ENCODE measurements at regions not wholly inside any gene's neighbourhood (a gene's known extent, or its start where the extent isn't known, plus 50 kb on each side); places are given as distances from the start of the nearest gene placed in this dataset.

GRCh38 chr12:111172786-111173185, 196.1 kb downstream of the PHETA1 start:
- H3K27ac ChIP-seq = no peak overlapping the region
- 66% methylated on average over 8 of the region's 8 CpGs for WGBS
- H3K4me3 ChIP-seq = no peak overlapping the region
- no peak for DNase-seq (ENCODE audit: low spot score in 2 of 2)
- H3K36me3 ChIP-seq = no peaks in the 10 kb centered on the region
- H3K27me3 ChIP-seq = peaks cover 69% of the 10 kb centered on the region
- no peaks in the 10 kb centered on the region for H3K9me3 ChIP-seq
- H3K4me1 ChIP-seq = no peaks in the 10 kb centered on the region
- TF ChIP-seq POLR2AphosphoS5 (IDR thresholded peaks at IDR 0.05) = no peak
- TF ChIP-seq, protein P1, sequence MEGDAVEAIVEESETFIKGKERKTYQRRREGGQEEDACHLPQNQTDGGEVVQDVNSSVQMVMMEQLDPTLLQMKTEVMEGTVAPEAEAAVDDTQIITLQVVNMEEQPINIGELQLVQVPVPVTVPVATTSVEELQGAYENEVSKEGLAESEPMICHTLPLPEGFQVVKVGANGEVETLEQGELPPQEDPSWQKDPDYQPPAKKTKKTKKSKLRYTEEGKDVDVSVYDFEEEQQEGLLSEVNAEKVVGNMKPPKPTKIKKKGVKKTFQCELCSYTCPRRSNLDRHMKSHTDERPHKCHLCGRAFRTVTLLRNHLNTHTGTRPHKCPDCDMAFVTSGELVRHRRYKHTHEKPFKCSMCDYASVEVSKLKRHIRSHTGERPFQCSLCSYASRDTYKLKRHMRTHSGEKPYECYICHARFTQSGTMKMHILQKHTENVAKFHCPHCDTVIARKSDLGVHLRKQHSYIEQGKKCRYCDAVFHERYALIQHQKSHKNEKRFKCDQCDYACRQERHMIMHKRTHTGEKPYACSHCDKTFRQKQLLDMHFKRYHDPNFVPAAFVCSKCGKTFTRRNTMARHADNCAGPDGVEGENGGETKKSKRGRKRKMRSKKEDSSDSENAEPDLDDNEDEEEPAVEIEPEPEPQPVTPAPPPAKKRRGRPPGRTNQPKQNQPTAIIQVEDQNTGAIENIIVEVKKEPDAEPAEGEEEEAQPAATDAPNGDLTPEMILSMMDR (IDR thresholded peaks at IDR 0.05) = no peak

- Histone ChIP-seq H3K27me3 (peaks cover 75% of the 10 kb centered on the region), H3K9me3 (no peaks in the 10 kb centered on the region), H3K36me3 (no peaks in the 10 kb centered on the region), H3K4me3 (no peak overlapping the region), H3K27ac (no peak overlapping the region), H3K4me1 (no peaks in the 10 kb centered on the region)
- no peak for TF ChIP-seq EP300 (IDR thresholded peaks at IDR 0.05)
- no peak for TF ChIP-seq POLR2AphosphoS5 (IDR thresholded peaks at IDR 0.05)
- TF ChIP-seq POLR2A (IDR thresholded peaks at IDR 0.05) = no peak
- DNase-seq (ENCODE audit: low spot score in 2 of 2) = no peak
- 72% methylated on average over 9 of the region's 9 CpGs for WGBS
Measured at GRCh38 chr12:111171832-111172231, 197.1 kb downstream of the PHETA1 start.

DNA sequence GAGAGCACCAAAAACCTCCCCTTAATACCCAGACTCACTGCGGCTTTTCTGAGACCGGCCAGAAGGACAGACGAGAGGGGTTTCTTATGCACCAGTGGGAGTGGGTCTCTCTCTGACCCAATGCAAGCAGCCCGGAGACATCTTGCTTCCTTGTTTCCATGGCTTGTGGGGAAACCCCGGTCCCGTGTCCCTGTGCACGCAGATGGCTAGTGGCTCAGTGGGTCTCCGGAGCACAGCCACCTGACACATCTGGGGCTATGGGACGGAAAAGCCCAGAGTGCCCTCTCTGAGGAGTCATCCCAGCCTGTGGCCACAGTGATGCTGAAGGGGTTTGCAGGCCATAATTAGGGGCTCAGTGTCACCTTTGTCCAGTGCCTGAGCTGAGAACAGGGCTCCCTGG, 197.6 kb downstream of the PHETA1 start:
- no peaks in the 10 kb centered on the region for H3K4me1 ChIP-seq
- no peak for TF ChIP-seq EP300 (IDR thresholded peaks at IDR 0.05)
- TF ChIP-seq, protein P1 (IDR thresholded peaks at IDR 0.05) = no peak
- TF ChIP-seq POLR2AphosphoS5 (IDR thresholded peaks at IDR 0.05) = no peak
- no peak for TF ChIP-seq POLR2A (IDR thresholded peaks at IDR 0.05)
- no peaks in the 10 kb centered on the region for H3K9me3 ChIP-seq
- DNase-seq (ENCODE audit: low spot score in 2 of 2) = no peak
- WGBS = 83% methylated on average over 8 of the region's 9 CpGs
- H3K4me3 ChIP-seq = no peak overlapping the region
- no peaks in the 10 kb centered on the region for H3K36me3 ChIP-seq
- H3K27me3 ChIP-seq = peaks cover 76% of the 10 kb centered on the region
- no peak overlapping the region for H3K27ac ChIP-seq

- Histone ChIP-seq H3K4me1 (no peaks in the 10 kb centered on the region), H3K36me3 (no peaks in the 10 kb centered on the region), H3K27me3 (peaks cover 72% of the 10 kb centered on the region), H3K9me3 (no peaks in the 10 kb centered on the region), H3K4me3 (no peak overlapping the region), H3K27ac (no peak overlapping the region)
- no peak for DNase-seq (ENCODE audit: low spot score in 2 of 2)
- TF ChIP-seq, protein P1 (IDR thresholded peaks at IDR 0.05) = no peak
- TF ChIP-seq POLR2A (IDR thresholded peaks at IDR 0.05) (no peak), POLR2AphosphoS5 (IDR thresholded peaks at IDR 0.05) (no peak), EP300 (IDR thresholded peaks at IDR 0.05) (no peak)
- WGBS = 61% methylated on average over 8 of the region's 8 CpGs
Measured at GRCh38 chr12:111170543-111170942, 198.4 kb downstream of the PHETA1 start.

- Histone ChIP-seq H3K27me3 (peaks cover 72% of the 10 kb centered on the region), H3K4me3 (no peak overlapping the region), H3K9me3 (no peaks in the 10 kb centered on the region), H3K4me1 (no peaks in the 10 kb centered on the region), H3K36me3 (no peaks in the 10 kb centered on the region), H3K27ac (no peak overlapping the region)
- WGBS = 79% methylated on average over 13 of the region's 13 CpGs
- DNase-seq (ENCODE audit: low spot score in 2 of 2) = no peak
- TF ChIP-seq POLR2AphosphoS5 (IDR thresholded peaks at IDR 0.05) (no peak), POLR2A (IDR thresholded peaks at IDR 0.05) (no peak), EP300 (IDR thresholded peaks at IDR 0.05) (no peak)
- TF ChIP-seq, protein P1 (IDR thresholded peaks at IDR 0.05) = no peak
Measured at GRCh38 chr12:111169456-111169855, 199.4 kb downstream of the PHETA1 start.

DNA sequence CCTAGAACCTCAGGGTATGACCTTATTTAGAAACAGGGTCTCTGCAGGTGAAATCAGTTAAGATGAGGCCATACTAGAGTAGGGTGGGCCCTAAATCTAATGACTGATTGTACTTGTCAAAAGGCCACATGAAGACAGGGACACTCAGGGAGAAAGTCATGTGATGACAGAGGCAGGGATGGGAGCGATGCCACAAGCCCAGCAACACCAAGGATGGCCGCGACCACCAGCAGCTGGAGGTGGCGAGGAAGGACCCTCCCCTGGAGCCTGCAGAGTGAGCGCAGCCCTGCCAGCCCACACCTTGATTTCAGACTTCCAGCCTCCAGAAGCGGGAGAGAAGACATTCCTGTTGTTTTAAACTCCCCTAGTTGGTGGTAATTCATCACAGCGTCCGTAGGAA, 199.9 kb downstream of the PHETA1 start:
- H3K27ac ChIP-seq = no peak overlapping the region
- WGBS = 79% methylated on average over 8 of the region's 8 CpGs

More for the DNA sequence above, 199.9 kb downstream of the PHETA1 start:
- DNase-seq (ENCODE audit: low spot score in 2 of 2) = no peak
- Histone ChIP-seq H3K36me3 (no peaks in the 10 kb centered on the region), H3K4me3 (no peak overlapping the region), H3K4me1 (no peaks in the 10 kb centered on the region), H3K9me3 (no peaks in the 10 kb centered on the region), H3K27me3 (peaks cover 70% of the 10 kb centered on the region)
- TF ChIP-seq EP300 (IDR thresholded peaks at IDR 0.05) = no peak
- TF ChIP-seq, protein P1 (IDR thresholded peaks at IDR 0.05) = no peak
- no peak for TF ChIP-seq POLR2AphosphoS5 (IDR thresholded peaks at IDR 0.05)
- TF ChIP-seq POLR2A (IDR thresholded peaks at IDR 0.05) = no peak
